SIG-M5 treated with dmso at 0.1 percent for 504 hours (cell line): ENCODE measurements at regions not wholly inside any gene's neighbourhood (a gene's known extent, or its start where the extent isn't known, plus 50 kb on each side); places are given as distances from the start of the nearest gene placed in this dataset.
"Not testable (repeated sequence)": the region's sequence is repeated elsewhere in the genome, so short reads cannot be mapped to it uniquely, and the experiment has no call there.

Experiments
- DNase-seq: peaks from one replicate; lab custom pipeline; 2025; ENCODE audit not compliant: unreplicated experiment; lab: John Stamatoyannopoulos, UW

GRCh38 chrX:3550871-3551270, 162.6 kb downstream of the PRKX start:
- DNase-seq = no peak

- peak; percentile 12 for DNase-seq
Measured at GRCh38 chrX:3550160-3550751, 163.2 kb downstream of the PRKX start.

GRCh38 chrX:3549411-3549911, 164.0 kb downstream of the PRKX start:
- no peak for DNase-seq

- DNase-seq = no peak
Measured at GRCh38 chrX:3548765-3549391, 164.6 kb downstream of the PRKX start.

- no peak for DNase-seq
Measured at GRCh38 chrX:3545901-3546300, 167.5 kb downstream of the PRKX start.

- DNase-seq = no peak
Measured at GRCh38 chrX:3541336-3541735, 172.1 kb downstream of the PRKX start.

- DNase-seq = no peak
Measured at GRCh38 chrX:3540105-3540504, 173.3 kb downstream of the PRKX start.

GRCh38 chrX:3532581-3533085, 180.8 kb downstream of the PRKX start:
- DNase-seq = no peak

GRCh38 chrX:3531435-3531834, 182.0 kb downstream of the PRKX start:
- DNase-seq = not testable (repeated sequence)

GRCh38 chrX:3529466-3530010, 183.1 kb upstream of the MXRA5 start:
- DNase-seq = no peak

- no peak for DNase-seq
Measured at GRCh38 chrX:3527811-3528210, 181.4 kb upstream of the MXRA5 start.

GRCh38 chrX:3527166-3527565, 180.7 kb upstream of the MXRA5 start:
- no peak for DNase-seq

GRCh38 chrX:3526731-3527130, 180.3 kb upstream of the MXRA5 start:
- DNase-seq = no peak

- DNase-seq = no peak
Measured at GRCh38 chrX:3526071-3526470, 179.6 kb upstream of the MXRA5 start.

GRCh38 chrX:3522101-3522650, 175.7 kb upstream of the MXRA5 start:
- no peak for DNase-seq

GRCh38 chrX:3521396-3521795, 174.9 kb upstream of the MXRA5 start:
- no peak for DNase-seq

GRCh38 chrX:3520982-3521381, 174.5 kb upstream of the MXRA5 start:
- no peak for DNase-seq

- DNase-seq = no peak
Measured at GRCh38 chrX:3520458-3520857, 174.0 kb upstream of the MXRA5 start.

GRCh38 chrX:3519384-3519783, 172.9 kb upstream of the MXRA5 start:
- DNase-seq = not testable (repeated sequence)

GRCh38 chrX:3518870-3519269, 172.4 kb upstream of the MXRA5 start:
- no peak for DNase-seq

- no peak for DNase-seq
Measured at GRCh38 chrX:3516051-3516541, 169.6 kb upstream of the MXRA5 start.

GRCh38 chrX:3514996-3515395, 168.5 kb upstream of the MXRA5 start:
- DNase-seq = no peak
